ENCODE measurements at regions not wholly inside any gene's neighbourhood (a gene's known extent, or its start where the extent isn't known, plus 50 kb on each side); places are given as distances from the start of the nearest gene placed in this dataset.

GRCh38 chr9:20139763-20140290 is 351.0 kb upstream of the SLC24A2 start:
- no peak for TF ChIP-seq CTCF (conservative IDR thresholded peaks at IDR 0.05; ENCODE audit: low read depth, low read length)
- no peak for TF ChIP-seq MAFK (IDR thresholded peaks at IDR 0.05; ENCODE audit: low read depth, low read length)
- no peak for TF ChIP-seq RAD21 (IDR thresholded peaks at IDR 0.05; ENCODE audit: low read length)
- no peak for TF ChIP-seq POLR2A (IDR thresholded peaks at IDR 0.05; ENCODE audit: low read depth, low read length)
